ENCODE measurements at regions not wholly inside any gene's neighbourhood (a gene's known extent, or its start where the extent isn't known, plus 50 kb on each side); places are given as distances from the start of the nearest gene placed in this dataset.

GRCh38 chr9:118269623-118270022 is 565.4 kb downstream of the TLR4 start:
- no peak overlapping the region for H3K4me3 ChIP-seq
- intact Hi-C loops (cut with DNase I): no loop called here
- TF ChIP-seq POLR2A (IDR thresholded peaks at IDR 0.05) (no peak), CTCF (IDR thresholded peaks at IDR 0.05) (no peak)

GRCh38 chr9:118271331-118271730 is 567.1 kb downstream of the TLR4 start:
- intact Hi-C loops (cut with DNase I): no loop called here
- Histone ChIP-seq H3K36me3 (no peaks in the 10 kb centered on the region), H3K4me3 (no peak overlapping the region), H3K27ac (no peak overlapping the region), H3K9me3 (peaks cover 0 to 3% (median 0%) of the 10 kb centered on the region in 12 donors), H3K27me3 (no peaks in the 10 kb centered on the region), H3K4me1 (no peaks in the 10 kb centered on the region)
- 60 to 74% (median 64%) methylated on average over 3 of the region's 3 CpGs for WGBS, 4 donors
- ATAC-seq (no peak), DNase-seq (no peak)
- TF ChIP-seq POLR2A (IDR thresholded peaks at IDR 0.05): no peak
- no peak for TF ChIP-seq CTCF (IDR thresholded peaks at IDR 0.05)

More at GRCh38 chr9:118269623-118270022, 565.4 kb downstream of the TLR4 start:
- H3K9me3 ChIP-seq: no peaks in the 10 kb centered on the region
- H3K27ac ChIP-seq: no peak overlapping the region
- DNase-seq (no peak), ATAC-seq (no peak)
- H3K36me3 ChIP-seq: no peaks in the 10 kb centered on the region
- no peaks in the 10 kb centered on the region for H3K4me1 ChIP-seq
- 51 to 55% (median 53%) methylated on average over 3 of the region's 3 CpGs for WGBS, 4 donors
- H3K27me3 ChIP-seq: no peaks in the 10 kb centered on the region

GRCh38 chr9:118271936-118272335 is 567.7 kb downstream of the TLR4 start:
- no peaks in the 10 kb centered on the region for H3K36me3 ChIP-seq
- no peaks in the 10 kb centered on the region for H3K27me3 ChIP-seq
- TF ChIP-seq CTCF (IDR thresholded peaks at IDR 0.05): no peak
- no peak for TF ChIP-seq POLR2A (IDR thresholded peaks at IDR 0.05)
- H3K9me3 ChIP-seq: peaks cover 0 to 8% (median 0%) of the 10 kb centered on the region in 12 donors
- ATAC-seq: no peak
- no peak overlapping the region for H3K4me3 ChIP-seq
- 78 to 93% (median 83%) methylated on average over 1 of the region's 1 CpG for WGBS, 4 donors
- H3K4me1 ChIP-seq: no peaks in the 10 kb centered on the region
- no peak for DNase-seq
- H3K27ac ChIP-seq: no peak overlapping the region
- intact Hi-C loops (cut with DNase I): no loop called here

GRCh38 chr9:118273048-118273447 is 568.8 kb downstream of the TLR4 start:
- no peak overlapping the region for H3K27ac ChIP-seq
- H3K4me3 ChIP-seq: no peak overlapping the region
- H3K36me3 ChIP-seq: no peaks in the 10 kb centered on the region
- H3K9me3 ChIP-seq: peaks cover 0 to 8% (median 0%) of the 10 kb centered on the region in 12 donors
- no peak for TF ChIP-seq CTCF (IDR thresholded peaks at IDR 0.05)
- TF ChIP-seq POLR2A (IDR thresholded peaks at IDR 0.05): no peak
- no peak for ATAC-seq
- no peaks in the 10 kb centered on the region for H3K4me1 ChIP-seq
- H3K27me3 ChIP-seq: no peaks in the 10 kb centered on the region
- DNase-seq: no peak
- intact Hi-C loops (cut with DNase I): no loop called here
